Heart left ventricle (tissue), 16 donors: ENCODE measurements at regions not wholly inside any gene's neighbourhood (a gene's known extent, or its start where the extent isn't known, plus 50 kb on each side); places are given as distances from the start of the nearest gene placed in this dataset.

Experiments
- ATAC-seq, 4 donors: fragments of 200-7000 bp; cut with Tn5 transposase; one replicate each; pipeline ENCODE4 v1.9.1; 2020 to 2022; ENCODE audit warnings: moderate library complexity in 4 of 4, mild to moderate bottlenecking in 3 of 4, moderate number of reproducible peaks in 1 of 4
- DNase-seq, 5 donors: peaks; one replicate each; pipeline ENCODE4 v3.0.0-alpha.2; 2020
- H3K27ac ChIP-seq, 12 donors: fragments of 200-600 bp; sonication (generic) in 4 of 12; one replicate each; pipeline versions ENCODE4 v1.5.0 to v1.8.0; 2016 to 2022; ENCODE audit warnings: mild to moderate bottlenecking in 2 of 12
- H3K27me3 ChIP-seq, 9 donors: fragments of 200-600 bp; sonication (generic) in 2 of 9; one replicate each; pipeline versions ENCODE4 v1.5.1 to v1.8.0; 2016 to 2022; ENCODE audit warnings: mild to moderate bottlenecking in 3 of 9
- H3K36me3 ChIP-seq, 9 donors: fragments of 200-600 bp; sonication (generic) in 2 of 9; one replicate each; pipeline versions ENCODE4 v1.5.0 to v1.8.0; 2018 to 2022; ENCODE audit warnings: mild to moderate bottlenecking in 2 of 9
- H3K4me1 ChIP-seq, 12 donors: fragments of 200-600 bp; sonication (generic) in 4 of 12; one replicate each; pipeline versions ENCODE4 v1.5.0 to v1.8.0; 2016 to 2022; ENCODE audit warnings: mild to moderate bottlenecking in 3 of 12
- H3K4me3 ChIP-seq, 12 donors: fragments of 200-600 bp; sonication (generic) in 4 of 12; one replicate each; pipeline versions ENCODE4 v1.5.0 to v1.8.0; 2017 to 2022; ENCODE audit warnings: mild to moderate bottlenecking in 9 of 12, moderate library complexity in 4 of 12
- H3K9me3 ChIP-seq, 12 donors: fragments of 200-600 bp; sonication (generic) in 4 of 12; one replicate each; pipeline versions ENCODE4 v1.5.0 to v1.8.0; 2016 to 2022; ENCODE audit warnings: mild to moderate bottlenecking in 1 of 12
- POLR2A ChIP-seq, 2 donors: fragments of 450-650 bp; IDR thresholded peaks; one replicate each; pipeline ENCODE4 v1.6.1; 2017; ENCODE audit warnings: antibody characterized with exemption in 2 of 2, mild to moderate bottlenecking in 2 of 2, moderate library complexity in 2 of 2
- WGBS, 4 donors: extraction: QIAGEN DNeasy Blood & Tissue Kit in 2 of 4; methylation state at CpG; one replicate each; pipeline versions ENCODE4 v1.1.5 to v1.1.7; 2013 to 2018; 5-methylcytosine and 5-hydroxymethylcytosine counted together
- intact Hi-C, 10 donors: fragments of 100-400 bp; cut with DNase I; formaldehyde crosslinking; loops; one replicate each; pipeline versions ENCODE4 v1.11.1 to v1.14.2; 2022
- TF ChIP-seq, protein P1 (sequence below), 12 donors: fragments of 200-600 bp; sonication (generic) in 4 of 12; IDR thresholded peaks; one replicate each; pipeline versions ENCODE4 v1.5.0 to v1.8.0; 2018 to 2022; ENCODE audit warnings: antibody characterized with exemption in 12 of 12, mild to moderate bottlenecking in 5 of 12
- donor health status: ischemic (EF 13 %, LVEDD 7.1; RV severe dilation, severe dysfunction).
- donor health status: healthy with polysubstance abuse.
- donor health status: DM: no; HTN: yes; CAD: no.
- donor health status: DM: no; HTN: no; CAD: no.
- donor health status: ischemic (EF 25% LVEDD 6.9; RV normal size, moderate dysfunction).
- donor health status: ischemic (EF 25% LVEDD 5.7; RV mildly dilated, moderate dysfunction).
- donor health status: healthy.
- donor health status: DM: yes; HTN: yes; CAD: no.
- donor health status: ischemic (EF 35%, LVEDD 5.7; RV mildly dilated, moderate dysfunction).
- donor health status: nonischemic (EF 11% LVEDD 7.7; RV severe dilation, severe dysfunction).
- donor health status: DM: yes; HTN: yes; CAD: no.
- donor health status: PGD.
- donor health status: ischemic (EF 29% LVEDD 5.4; RV normal size, mild dysfunction).
- donor health status: nonischemic (EF 23%, LVEDD 6.1; RV moderate dilation, normal function).

GRCh38 chr6:12418946-12419345 is 128.8 kb downstream of the EDN1 start:
- TF ChIP-seq, protein P1, sequence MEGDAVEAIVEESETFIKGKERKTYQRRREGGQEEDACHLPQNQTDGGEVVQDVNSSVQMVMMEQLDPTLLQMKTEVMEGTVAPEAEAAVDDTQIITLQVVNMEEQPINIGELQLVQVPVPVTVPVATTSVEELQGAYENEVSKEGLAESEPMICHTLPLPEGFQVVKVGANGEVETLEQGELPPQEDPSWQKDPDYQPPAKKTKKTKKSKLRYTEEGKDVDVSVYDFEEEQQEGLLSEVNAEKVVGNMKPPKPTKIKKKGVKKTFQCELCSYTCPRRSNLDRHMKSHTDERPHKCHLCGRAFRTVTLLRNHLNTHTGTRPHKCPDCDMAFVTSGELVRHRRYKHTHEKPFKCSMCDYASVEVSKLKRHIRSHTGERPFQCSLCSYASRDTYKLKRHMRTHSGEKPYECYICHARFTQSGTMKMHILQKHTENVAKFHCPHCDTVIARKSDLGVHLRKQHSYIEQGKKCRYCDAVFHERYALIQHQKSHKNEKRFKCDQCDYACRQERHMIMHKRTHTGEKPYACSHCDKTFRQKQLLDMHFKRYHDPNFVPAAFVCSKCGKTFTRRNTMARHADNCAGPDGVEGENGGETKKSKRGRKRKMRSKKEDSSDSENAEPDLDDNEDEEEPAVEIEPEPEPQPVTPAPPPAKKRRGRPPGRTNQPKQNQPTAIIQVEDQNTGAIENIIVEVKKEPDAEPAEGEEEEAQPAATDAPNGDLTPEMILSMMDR (IDR thresholded peaks at IDR 0.05) = no peak
- TF ChIP-seq POLR2A (IDR thresholded peaks at IDR 0.05) = no peak
- 93 to 99% (median 93%) methylated on average over 2 of the region's 2 CpGs for WGBS, 4 donors

DNA sequence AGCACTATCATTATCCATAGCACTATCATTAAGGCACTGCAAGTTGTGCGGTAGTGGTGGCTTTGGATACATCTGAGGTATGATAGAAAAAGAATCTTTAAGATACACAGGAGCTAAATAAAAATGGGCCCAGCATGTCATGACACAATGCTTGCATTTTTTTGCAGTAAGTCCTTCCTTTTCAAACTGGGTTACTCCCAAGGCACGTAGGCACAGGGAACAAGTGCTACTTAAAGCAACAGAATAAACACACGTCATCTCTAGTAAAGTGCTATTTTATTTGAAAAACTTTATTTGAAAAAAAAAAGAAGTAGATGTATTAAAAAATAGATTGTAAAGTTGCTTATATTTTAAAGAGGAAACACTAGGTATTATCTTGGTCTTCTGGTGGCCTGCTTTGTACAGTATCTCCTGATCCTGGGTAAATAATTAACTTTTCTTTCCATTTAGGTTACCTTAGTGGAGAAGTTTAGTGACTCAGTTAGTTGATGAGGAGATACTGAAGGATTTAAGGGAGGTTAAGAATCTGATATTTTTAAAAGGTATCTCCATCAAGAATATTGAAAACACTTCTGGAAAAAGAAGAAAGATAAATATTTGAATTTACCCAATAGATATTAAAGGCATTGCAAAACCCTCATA is 129.6 kb downstream of the EDN1 start:
- Histone ChIP-seq H3K9me3 (peaks cover 0 to 8% (median 0%) of the 10 kb centered on the region in 12 donors), H3K4me3 (no peak overlapping the region), H3K36me3 (no peaks in the 10 kb centered on the region), H3K4me1 (peaks cover 0 to 15% (median 4%) of the 10 kb centered on the region in 12 donors), H3K27me3 (no peaks in the 10 kb centered on the region), H3K27ac (no peak overlapping the region)
- intact Hi-C loops = no loop called here
- ATAC-seq (no peak), DNase-seq (no peak)
- TF ChIP-seq POLR2A (IDR thresholded peaks at IDR 0.05) = no peak
- TF ChIP-seq, protein P1 (IDR thresholded peaks at IDR 0.05) = no peak
- WGBS, 4 donors = 47 to 71% (median 62%) methylated on average over 3 of the region's 3 CpGs

More at GRCh38 chr6:12418946-12419345, 128.8 kb downstream of the EDN1 start:
- H3K36me3 ChIP-seq = no peaks in the 10 kb centered on the region
- no peak for DNase-seq
- ATAC-seq = no peak
- H3K27ac ChIP-seq = no peak overlapping the region
- H3K4me3 ChIP-seq = no peak overlapping the region
- intact Hi-C loops = no loop called here
- peaks cover 0 to 13% (median 4%) of the 10 kb centered on the region in 12 donors for H3K4me1 ChIP-seq
- no peaks in the 10 kb centered on the region for H3K27me3 ChIP-seq
- H3K9me3 ChIP-seq = peaks cover 0 to 8% (median 0%) of the 10 kb centered on the region in 12 donors

GRCh38 chr6:12420626-12421025 is 130.5 kb downstream of the EDN1 start:
- Histone ChIP-seq H3K27me3 (no peaks in the 10 kb centered on the region), H3K4me3 (no peak overlapping the region), H3K27ac (no peak overlapping the region), H3K36me3 (no peaks in the 10 kb centered on the region), H3K9me3 (peaks cover 0 to 8% (median 0%) of the 10 kb centered on the region in 12 donors), H3K4me1 (peaks cover 0 to 19% (median 4%) of the 10 kb centered on the region in 12 donors)
- no peak for DNase-seq
- TF ChIP-seq, protein P1 (IDR thresholded peaks at IDR 0.05) = no peak
- no peak for TF ChIP-seq POLR2A (IDR thresholded peaks at IDR 0.05)
- intact Hi-C loops = no loop called here
- 83 to 93% (median 86%) methylated on average over 5 of the region's 5 CpGs for WGBS, 4 donors
- ATAC-seq = no peak

DNA sequence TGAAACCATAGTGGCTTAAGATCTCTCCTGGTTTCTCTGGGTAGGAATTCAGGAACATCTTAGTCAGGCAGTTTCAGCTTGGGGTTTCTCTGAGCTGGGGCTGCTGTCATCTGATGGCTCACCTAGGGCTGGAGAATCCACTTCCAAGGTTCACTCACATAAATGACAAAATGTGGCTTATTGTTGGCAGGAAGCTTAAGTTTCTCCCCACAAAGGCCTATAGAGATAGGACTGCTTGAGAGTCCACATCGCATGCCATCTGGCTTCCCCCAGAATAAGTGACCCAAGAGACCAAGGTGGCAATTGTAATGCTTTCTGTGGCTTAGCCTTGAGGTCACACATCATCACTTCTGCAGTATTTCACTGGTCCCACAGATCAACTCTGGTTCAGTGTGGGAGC is 131.4 kb downstream of the EDN1 start:
- Histone ChIP-seq H3K36me3 (no peaks in the 10 kb centered on the region), H3K27me3 (no peaks in the 10 kb centered on the region), H3K4me1 (peaks cover 0 to 19% (median 4%) of the 10 kb centered on the region in 12 donors), H3K4me3 (no peak overlapping the region), H3K27ac (no peak overlapping the region), H3K9me3 (peaks cover 0 to 8% (median 0%) of the 10 kb centered on the region in 12 donors)
- ATAC-seq (no peak), DNase-seq (no peak)
- intact Hi-C loops = no loop called here
- 69 to 96% (median 94%) methylated on average over 1 of the region's 1 CpG for WGBS, 4 donors
- TF ChIP-seq, protein P1 (IDR thresholded peaks at IDR 0.05) = no peak
- TF ChIP-seq POLR2A (IDR thresholded peaks at IDR 0.05) = no peak
